Caco-2 (cell line): ENCODE measurements at regions not wholly inside any gene's neighbourhood (a gene's known extent, or its start where the extent isn't known, plus 50 kb on each side); places are given as distances from the start of the nearest gene placed in this dataset.

Experiments
- BruUV-seq: library from RNA; stranded (reverse); fragments of 400-500 nt; replicated peaks from 2 replicates; lab custom pipeline; 2021; lab: Mats Ljungman, UMichigan
- CTCF ChIA-PET: fragments of 300-600 bp; sonication (Branson Sonifier 250); formaldehyde crosslinking; loops from one replicate; lab custom pipeline; 2022; ENCODE audit warnings: antibody characterized with exemption; lab: Charles Lee
- POLR2A ChIA-PET: fragments of 300-600 bp; sonication (Branson Sonifier 250); formaldehyde crosslinking; loops from one replicate; lab custom pipeline; 2022; ENCODE audit warnings: antibody characterized with exemption; lab: Charles Lee
- DNase-seq, 2 experiments: peaks; one replicate each; pipeline versions ENCODE4 v3.0.0 to v3.0.0-alpha.2; 2020 to 2022
- H3K27me3 ChIP-seq: replicated peaks from 2 replicates; pipeline ENCODE4 v1.6.0; 2011; ENCODE audit warnings: low read length; ENCODE audit not compliant: control insufficient read depth, insufficient read depth
- H3K36me3 ChIP-seq: 2 replicates; pipeline ENCODE4 v1.5.1; 2011; ENCODE audit warnings: low read length; ENCODE audit not compliant: control insufficient read depth, insufficient read depth
- H3K4me1 ChIP-seq: fragments of 250-450 bp; sonication (Bioruptor Pico); 2 replicates; pipeline ENCODE4 v1.5.1; 2020; ENCODE audit warnings: mild to moderate bottlenecking
- H3K4me3 ChIP-seq: 2 replicates; pipeline ENCODE4 v1.5.1; 2011; ENCODE audit warnings: low read depth, mild to moderate bottlenecking, control low read depth, low read length
- H3K9me3 ChIP-seq: fragments of 250-450 bp; sonication (Bioruptor Pico); 2 replicates; pipeline ENCODE4 v1.5.1; 2020; ENCODE audit warnings: mild to moderate bottlenecking, moderate library complexity
- H3K27ac Mint-ChIP-seq: one replicate; pipeline ENCODE4 v1.8.0; 2022; ENCODE audit warnings: mixed read lengths; ENCODE audit not compliant: unreplicated experiment
- H3K27me3 Mint-ChIP-seq: one replicate; pipeline ENCODE4 v1.8.0; 2022; ENCODE audit warnings: mixed read lengths; ENCODE audit not compliant: insufficient read depth, unreplicated experiment
- H3K36me3 Mint-ChIP-seq: one replicate; pipeline ENCODE4 v1.8.0; 2022; ENCODE audit warnings: mild to moderate bottlenecking, mixed read lengths; ENCODE audit not compliant: insufficient read depth, unreplicated experiment
- H3K4me1 Mint-ChIP-seq: one replicate; pipeline ENCODE4 v1.8.0; 2022; ENCODE audit warnings: low read depth, mixed read lengths; ENCODE audit not compliant: unreplicated experiment
- H3K4me3 Mint-ChIP-seq: one replicate; pipeline ENCODE4 v1.8.0; 2022; ENCODE audit warnings: mild to moderate bottlenecking, moderate library complexity, mixed read lengths; ENCODE audit not compliant: unreplicated experiment
- H3K9me3 Mint-ChIP-seq: one replicate; pipeline ENCODE4 v1.8.0; 2022; ENCODE audit warnings: mixed read lengths; ENCODE audit not compliant: unreplicated experiment
- intact Hi-C: fragments of 100-400 bp; cut with micrococcal nuclease; formaldehyde crosslinking; loops from one replicate; pipeline ENCODE4 v1.10.0; 2022; ENCODE audit not compliant: unreplicated experiment
- TF ChIP-seq, protein P1 (sequence below), 2 experiments: fragments of 200-600 bp in 1 of 2; IDR thresholded peaks; 1 replicate in 1 of 2; 2 replicates in 1 of 2; pipeline versions ENCODE4 v1.5.1 to v1.8.0; 2011 to 2022; ENCODE audit warnings: antibody characterized with exemption in 1 of 2, control low read depth in 1 of 2, inconsistent platforms in 1 of 2, low read depth in 1 of 2, low read length in 1 of 2, mild to moderate bottlenecking in 1 of 2, moderate library complexity in 1 of 2; ENCODE audit not compliant: insufficient read depth in 1 of 2, severe bottlenecking in 1 of 2, unreplicated experiment in 1 of 2

DNA sequence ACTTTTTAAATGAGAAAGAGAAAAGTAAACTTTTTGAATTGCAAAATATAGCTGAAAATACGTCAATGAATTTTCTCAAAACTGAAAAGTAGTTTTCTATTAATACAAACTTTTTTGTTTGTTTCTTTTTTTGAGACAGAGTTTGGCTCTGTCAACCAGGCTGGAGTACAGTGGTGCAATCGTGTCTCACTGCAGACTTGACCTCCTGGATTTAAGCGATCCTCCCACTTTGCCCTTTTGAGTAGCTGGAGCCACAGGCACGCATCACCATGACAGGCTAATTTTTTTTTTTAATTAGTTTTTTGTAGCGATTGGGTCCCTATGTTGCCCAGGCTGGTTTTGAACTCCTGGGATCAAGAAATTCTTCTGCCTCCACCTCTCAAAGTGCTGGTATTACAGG lies 610.4 kb downstream of the ELAVL2 start:
- no peaks in the 10 kb centered on the region for H3K4me1 ChIP-seq
- ChIA-PET POLR2A (no interaction called here), CTCF (no interaction called here)
- H3K9me3 ChIP-seq = no peaks in the 10 kb centered on the region
- Mint-ChIP-seq H3K27me3 (no peaks in the 10 kb centered on the region), H3K4me3 (no peak overlapping the region), H3K9me3 (no peaks in the 10 kb centered on the region), H3K36me3 (no peaks in the 10 kb centered on the region), H3K4me1 (no peaks in the 10 kb centered on the region), H3K27ac (no peak overlapping the region)
- H3K27me3 ChIP-seq = no peaks in the 10 kb centered on the region
- H3K4me3 ChIP-seq = no peak overlapping the region
- no TSS peak for BruUV-seq
- no peaks in the 10 kb centered on the region for H3K36me3 ChIP-seq
- intact Hi-C loops = no loop called here
- TF ChIP-seq, protein P1, sequence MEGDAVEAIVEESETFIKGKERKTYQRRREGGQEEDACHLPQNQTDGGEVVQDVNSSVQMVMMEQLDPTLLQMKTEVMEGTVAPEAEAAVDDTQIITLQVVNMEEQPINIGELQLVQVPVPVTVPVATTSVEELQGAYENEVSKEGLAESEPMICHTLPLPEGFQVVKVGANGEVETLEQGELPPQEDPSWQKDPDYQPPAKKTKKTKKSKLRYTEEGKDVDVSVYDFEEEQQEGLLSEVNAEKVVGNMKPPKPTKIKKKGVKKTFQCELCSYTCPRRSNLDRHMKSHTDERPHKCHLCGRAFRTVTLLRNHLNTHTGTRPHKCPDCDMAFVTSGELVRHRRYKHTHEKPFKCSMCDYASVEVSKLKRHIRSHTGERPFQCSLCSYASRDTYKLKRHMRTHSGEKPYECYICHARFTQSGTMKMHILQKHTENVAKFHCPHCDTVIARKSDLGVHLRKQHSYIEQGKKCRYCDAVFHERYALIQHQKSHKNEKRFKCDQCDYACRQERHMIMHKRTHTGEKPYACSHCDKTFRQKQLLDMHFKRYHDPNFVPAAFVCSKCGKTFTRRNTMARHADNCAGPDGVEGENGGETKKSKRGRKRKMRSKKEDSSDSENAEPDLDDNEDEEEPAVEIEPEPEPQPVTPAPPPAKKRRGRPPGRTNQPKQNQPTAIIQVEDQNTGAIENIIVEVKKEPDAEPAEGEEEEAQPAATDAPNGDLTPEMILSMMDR (IDR thresholded peaks at IDR 0.05; ENCODE audit: insufficient read depth in 1 of 2, low read depth in 1 of 2, low read length in 1 of 2, severe bottlenecking in 1 of 2, unreplicated experiment in 1 of 2) = no peak
- DNase-seq = no peak

GRCh38 chr9:23219471-23219870 lies 606.6 kb downstream of the ELAVL2 start:
- intact Hi-C loops = no loop called here
- Mint-ChIP-seq H3K9me3 (peaks cover 2% of the 10 kb centered on the region), H3K4me3 (no peak overlapping the region), H3K27ac (no peak overlapping the region), H3K36me3 (no peaks in the 10 kb centered on the region), H3K27me3 (no peaks in the 10 kb centered on the region), H3K4me1 (no peaks in the 10 kb centered on the region)
- ChIA-PET POLR2A (no interaction called here), CTCF (no interaction called here)
- DNase-seq = no peak
- TF ChIP-seq, protein P1 (IDR thresholded peaks at IDR 0.05; ENCODE audit: insufficient read depth in 1 of 2, low read depth in 1 of 2, low read length in 1 of 2, severe bottlenecking in 1 of 2, unreplicated experiment in 1 of 2) = no peak
- H3K4me1 ChIP-seq = no peaks in the 10 kb centered on the region
- BruUV-seq = no TSS peak
- no peaks in the 10 kb centered on the region for H3K36me3 ChIP-seq
- no peaks in the 10 kb centered on the region for H3K9me3 ChIP-seq
- H3K4me3 ChIP-seq = no peak overlapping the region
- no peaks in the 10 kb centered on the region for H3K27me3 ChIP-seq

GRCh38 chr9:23220171-23220570 lies 605.9 kb downstream of the ELAVL2 start:
- POLR2A ChIA-PET = no interaction called here
- peaks cover 8% of the 10 kb centered on the region for H3K9me3 Mint-ChIP-seq

More at GRCh38 chr9:23220171-23220570, 605.9 kb downstream of the ELAVL2 start:
- intact Hi-C loops = no loop called here
- H3K36me3 Mint-ChIP-seq = no peaks in the 10 kb centered on the region
- Histone ChIP-seq H3K36me3 (no peaks in the 10 kb centered on the region), H3K27me3 (no peaks in the 10 kb centered on the region), H3K4me3 (no peak overlapping the region), H3K9me3 (no peaks in the 10 kb centered on the region), H3K4me1 (no peaks in the 10 kb centered on the region)
- TF ChIP-seq, protein P1 (IDR thresholded peaks at IDR 0.05; ENCODE audit: insufficient read depth in 1 of 2, low read depth in 1 of 2, low read length in 1 of 2, severe bottlenecking in 1 of 2, unreplicated experiment in 1 of 2) = no peak
- DNase-seq = no peak
- CTCF ChIA-PET = no interaction called here
- no peak overlapping the region for H3K4me3 Mint-ChIP-seq
- H3K27me3 Mint-ChIP-seq = no peaks in the 10 kb centered on the region
- no TSS peak for BruUV-seq
- no peaks in the 10 kb centered on the region for H3K4me1 Mint-ChIP-seq
- no peak overlapping the region for H3K27ac Mint-ChIP-seq
